SHP77 treated with DMSO at 0.1 percent for 48 hours (cell line): ENCODE measurements at regions not wholly inside any gene's neighbourhood (a gene's known extent, or its start where the extent isn't known, plus 50 kb on each side); places are given as distances from the start of the nearest gene placed in this dataset.

Experiments
- DNase-seq: peaks from one replicate; lab custom pipeline; 2025; lab: John Stamatoyannopoulos, UW

GRCh38 chr6:153625089-153625488 lies 414.0 kb upstream of the OPRM1 start:
- DNase-seq: no peak

GRCh38 chr6:153624528-153624927 lies 414.5 kb upstream of the OPRM1 start:
- DNase-seq: no peak

- DNase-seq: no peak
Measured at GRCh38 chr6:153623496-153623895, 415.5 kb upstream of the OPRM1 start.

- DNase-seq: no peak
Measured at GRCh38 chr6:153621491-153621890, 417.5 kb upstream of the OPRM1 start.

- no peak for DNase-seq
Measured at GRCh38 chr6:153621070-153621469, 418.0 kb upstream of the OPRM1 start.

- DNase-seq: no peak
Measured at GRCh38 chr6:153618371-153619322, 420.4 kb upstream of the OPRM1 start.

GRCh38 chr6:153616506-153616905 lies 422.5 kb upstream of the OPRM1 start:
- no peak for DNase-seq

GRCh38 chr6:153613719-153614455 lies 425.2 kb upstream of the OPRM1 start:
- DNase-seq: no peak

- no peak for DNase-seq
Measured at GRCh38 chr6:153602401-153602800, 436.6 kb upstream of the OPRM1 start.

- DNase-seq: no peak
Measured at GRCh38 chr6:153599901-153600300, 439.1 kb upstream of the OPRM1 start.

GRCh38 chr6:153595903-153596302 lies 443.1 kb upstream of the OPRM1 start:
- no peak for DNase-seq

- DNase-seq: no peak
Measured at GRCh38 chr6:153594871-153595270, 444.2 kb upstream of the OPRM1 start.

GRCh38 chr6:153591159-153591558 lies 447.9 kb upstream of the OPRM1 start:
- no peak for DNase-seq

- no peak for DNase-seq
Measured at GRCh38 chr6:153590411-153590810, 448.6 kb upstream of the OPRM1 start.

GRCh38 chr6:153588330-153588729 lies 450.7 kb upstream of the OPRM1 start:
- DNase-seq: no peak

- DNase-seq: no peak
Measured at GRCh38 chr6:153583685-153584084, 452.6 kb upstream of the RGS17 start.

- DNase-seq: no peak
Measured at GRCh38 chr6:153580776-153581175, 449.7 kb upstream of the RGS17 start.

GRCh38 chr6:153575528-153575927 lies 444.4 kb upstream of the RGS17 start:
- DNase-seq: no peak

- no peak for DNase-seq
Measured at GRCh38 chr6:153574231-153574630, 443.1 kb upstream of the RGS17 start.

- no peak for DNase-seq
Measured at GRCh38 chr6:153572371-153572770, 441.3 kb upstream of the RGS17 start.

- no peak for DNase-seq
Measured at GRCh38 chr6:153568628-153569027, 437.5 kb upstream of the RGS17 start.

GRCh38 chr6:153564803-153565202 lies 433.7 kb upstream of the RGS17 start:
- no peak for DNase-seq

- DNase-seq: no peak
Measured at GRCh38 chr6:153563001-153563400, 431.9 kb upstream of the RGS17 start.
